ENCODE measurements at regions not wholly inside any gene's neighbourhood (a gene's known extent, or its start where the extent isn't known, plus 50 kb on each side); places are given as distances from the start of the nearest gene placed in this dataset.

DNA sequence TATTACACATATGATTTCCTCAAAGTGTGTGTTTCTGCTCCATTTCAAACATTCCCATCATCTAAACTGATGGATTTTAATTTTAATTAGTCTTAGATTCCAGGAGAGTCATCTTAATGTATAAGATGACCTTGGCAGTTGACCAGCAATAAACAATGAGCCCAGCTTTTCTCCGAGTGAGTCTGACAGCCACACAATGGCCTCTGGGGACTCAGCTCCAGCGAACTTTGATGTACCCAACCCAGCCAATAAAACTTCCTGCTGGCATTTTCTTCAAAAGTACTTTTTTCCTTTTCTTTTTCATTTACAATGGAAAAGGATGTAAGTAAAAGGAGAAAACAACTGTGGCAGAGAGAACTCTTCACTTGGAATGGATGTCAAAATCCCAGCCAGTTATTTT lies 139.1 kb upstream of the CTBP2 start:
- Histone ChIP-seq H3K9ac (ENCODE audit: low read length) (no peak overlapping the region), H3K9me3 (ENCODE audit: control insufficient read depth, low read length) (peaks cover 4% of the 10 kb centered on the region), H3K36me3 (ENCODE audit: control insufficient read depth, insufficient read depth, low read length, severe bottlenecking) (no peaks in the 10 kb centered on the region), H3K4me1 (ENCODE audit: control insufficient read depth, insufficient read depth, low read length) (no peaks in the 10 kb centered on the region), H3K27me3 (replicated peaks; ENCODE audit: control insufficient read depth, insufficient read depth, low read length) (peaks cover 6% of the 10 kb centered on the region), H3K4me3 (ENCODE audit: low read length) (no peak overlapping the region)
- DNase-seq (ENCODE audit: low read depth) = no peak

DNA sequence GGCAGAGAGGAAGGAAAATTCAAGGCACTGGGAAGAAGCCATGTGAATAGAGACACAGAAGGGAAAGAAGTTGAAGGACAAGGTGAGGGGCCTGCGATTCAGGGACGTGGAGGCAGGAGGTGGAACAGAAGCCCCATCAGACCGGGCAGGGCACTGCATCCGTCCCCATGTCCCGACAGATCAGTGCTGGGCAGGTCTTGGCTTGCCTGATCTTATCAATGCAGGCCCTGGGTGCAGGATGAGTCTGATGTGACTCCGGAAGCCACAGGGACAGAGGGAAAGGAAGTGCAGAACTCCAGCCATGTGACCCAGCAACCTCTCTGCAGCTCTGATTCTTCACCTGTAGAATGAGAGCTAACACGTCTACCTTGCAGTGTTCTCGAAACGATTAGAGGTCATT lies 136.2 kb upstream of the CTBP2 start:
- no peak overlapping the region for H3K9ac ChIP-seq (ENCODE audit: low read length)
- no peaks in the 10 kb centered on the region for H3K4me1 ChIP-seq (ENCODE audit: control insufficient read depth, insufficient read depth, low read length)
- no peak overlapping the region for H3K4me3 ChIP-seq (ENCODE audit: low read length)
- H3K27me3 ChIP-seq (replicated peaks; ENCODE audit: control insufficient read depth, insufficient read depth, low read length) = peaks cover 25% of the 10 kb centered on the region
- H3K36me3 ChIP-seq (ENCODE audit: control insufficient read depth, insufficient read depth, low read length, severe bottlenecking) = no peaks in the 10 kb centered on the region
- no peak for DNase-seq (ENCODE audit: low read depth)
- H3K9me3 ChIP-seq (ENCODE audit: control insufficient read depth, low read length) = peaks cover 4% of the 10 kb centered on the region

DNA sequence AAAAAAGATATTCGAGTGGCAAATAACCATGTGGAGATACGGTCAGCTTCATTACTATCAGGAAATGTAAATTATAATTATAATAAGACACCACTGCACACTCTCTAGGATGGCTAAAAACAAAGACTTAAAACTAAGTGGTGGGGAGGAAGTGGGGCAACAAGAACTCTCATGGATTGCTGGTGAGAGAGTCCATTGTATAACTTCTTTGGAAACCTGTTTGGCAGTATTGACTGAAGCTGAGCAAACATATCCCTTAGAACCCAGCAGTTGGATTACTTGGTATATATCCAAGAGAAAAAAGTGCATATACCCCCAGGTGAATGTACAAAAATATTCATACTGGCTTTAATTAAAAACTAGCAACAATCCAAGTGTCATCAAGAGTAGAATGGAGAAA lies 133.7 kb upstream of the CTBP2 start:
- no peak for DNase-seq (ENCODE audit: low read depth)
- H3K9me3 ChIP-seq (ENCODE audit: control insufficient read depth, low read length) = peaks cover 6% of the 10 kb centered on the region
- H3K4me1 ChIP-seq (ENCODE audit: control insufficient read depth, insufficient read depth, low read length) = no peaks in the 10 kb centered on the region
- H3K27me3 ChIP-seq (replicated peaks; ENCODE audit: control insufficient read depth, insufficient read depth, low read length) = peaks cover 25% of the 10 kb centered on the region
- H3K36me3 ChIP-seq (ENCODE audit: control insufficient read depth, insufficient read depth, low read length, severe bottlenecking) = no peaks in the 10 kb centered on the region
- no peak overlapping the region for H3K9ac ChIP-seq (ENCODE audit: low read length)
- no peak overlapping the region for H3K4me3 ChIP-seq (ENCODE audit: low read length)

DNA sequence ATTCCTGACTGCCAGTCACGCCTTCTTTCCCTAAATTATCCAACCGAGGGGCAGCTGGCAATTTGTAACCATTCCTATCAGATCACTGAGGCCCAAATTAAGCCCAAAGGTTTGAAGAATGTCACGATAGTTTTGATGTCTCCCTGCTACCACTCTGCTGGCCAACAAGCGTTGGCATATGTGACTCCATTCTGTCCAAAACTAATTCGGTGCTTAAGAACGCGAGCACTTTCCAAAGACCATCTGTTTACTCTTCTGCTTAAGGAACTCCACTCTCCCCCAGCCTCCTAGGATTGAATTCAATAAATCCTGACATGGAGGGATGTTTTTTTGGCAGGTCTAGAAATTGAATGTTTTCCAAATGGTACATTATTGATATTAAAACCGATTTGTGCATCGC lies 131.5 kb upstream of the CTBP2 start:
- no peak for DNase-seq (ENCODE audit: low read depth)
- Histone ChIP-seq H3K9me3 (ENCODE audit: control insufficient read depth, low read length) (peaks cover 16% of the 10 kb centered on the region), H3K36me3 (ENCODE audit: control insufficient read depth, insufficient read depth, low read length, severe bottlenecking) (no peaks in the 10 kb centered on the region), H3K27me3 (replicated peaks; ENCODE audit: control insufficient read depth, insufficient read depth, low read length) (peaks cover 23% of the 10 kb centered on the region), H3K4me1 (ENCODE audit: control insufficient read depth, insufficient read depth, low read length) (no peaks in the 10 kb centered on the region), H3K4me3 (ENCODE audit: low read length) (no peak overlapping the region), H3K9ac (ENCODE audit: low read length) (no peak overlapping the region)

DNA sequence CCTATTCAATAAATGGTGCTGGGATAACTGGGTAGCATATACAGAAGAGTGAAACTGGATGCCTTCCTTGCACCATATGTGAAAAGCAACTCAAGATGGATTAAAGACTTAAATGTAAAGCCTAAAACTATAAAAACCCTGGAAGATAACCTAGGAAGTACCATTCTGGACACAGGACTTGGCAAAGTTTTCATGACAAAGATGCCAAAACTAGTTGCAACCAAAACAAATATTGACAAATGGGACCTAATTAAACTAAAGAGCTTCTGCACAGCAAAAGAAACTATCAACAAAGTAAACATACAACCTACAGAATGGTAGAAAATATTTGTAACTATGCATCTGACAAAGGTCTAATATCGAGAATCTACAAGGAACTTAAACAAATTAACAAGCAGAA lies 129.1 kb upstream of the CTBP2 start:
- peaks cover 17% of the 10 kb centered on the region for H3K9me3 ChIP-seq (ENCODE audit: control insufficient read depth, low read length)
- no peak overlapping the region for H3K9ac ChIP-seq (ENCODE audit: low read length)
- no peak for DNase-seq (ENCODE audit: low read depth)
- peaks cover 19% of the 10 kb centered on the region for H3K27me3 ChIP-seq (replicated peaks; ENCODE audit: control insufficient read depth, insufficient read depth, low read length)
- H3K36me3 ChIP-seq (ENCODE audit: control insufficient read depth, insufficient read depth, low read length, severe bottlenecking) = no peaks in the 10 kb centered on the region
- H3K4me1 ChIP-seq (ENCODE audit: control insufficient read depth, insufficient read depth, low read length) = no peaks in the 10 kb centered on the region
- no peak overlapping the region for H3K4me3 ChIP-seq (ENCODE audit: low read length)

DNA sequence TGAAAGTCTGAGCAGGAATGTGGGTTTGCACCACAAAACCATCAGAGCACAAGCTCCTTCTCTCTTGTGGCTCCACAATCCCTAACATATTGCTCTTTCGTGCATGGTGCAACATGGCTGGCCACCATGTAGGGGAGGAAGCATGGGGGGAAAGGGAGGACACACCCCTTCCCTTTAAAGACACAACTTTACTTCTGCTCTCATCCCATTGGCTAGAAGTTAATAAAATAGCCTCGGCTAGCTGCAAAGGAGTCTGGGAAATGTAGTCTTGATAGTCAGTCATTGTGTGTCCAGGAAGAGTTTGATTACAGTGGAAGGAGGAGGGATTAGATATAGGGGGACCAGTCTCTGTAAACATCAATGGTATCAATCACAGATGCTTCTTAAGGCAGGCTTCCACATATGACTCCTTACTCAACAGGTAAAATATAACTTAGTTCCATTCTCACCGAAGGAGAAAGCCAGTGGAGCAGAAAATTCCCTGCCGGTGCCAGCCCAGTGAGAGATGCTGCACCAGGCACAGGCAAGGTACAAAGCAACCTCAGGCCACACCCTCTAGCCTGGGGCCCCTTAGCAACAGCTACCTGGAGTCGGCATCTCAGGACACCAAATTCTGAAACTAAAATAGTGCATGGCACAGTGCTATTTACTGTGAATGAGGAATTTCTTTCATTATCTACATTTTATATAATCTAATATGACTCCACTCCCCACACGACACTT lies 124.7 kb upstream of the CTBP2 start:
- Histone ChIP-seq H3K36me3 (ENCODE audit: control insufficient read depth, insufficient read depth, low read length, severe bottlenecking) (no peaks in the 10 kb centered on the region), H3K4me1 (ENCODE audit: control insufficient read depth, insufficient read depth, low read length) (no peaks in the 10 kb centered on the region)
- no peak for DNase-seq (ENCODE audit: low read depth)

DNA sequence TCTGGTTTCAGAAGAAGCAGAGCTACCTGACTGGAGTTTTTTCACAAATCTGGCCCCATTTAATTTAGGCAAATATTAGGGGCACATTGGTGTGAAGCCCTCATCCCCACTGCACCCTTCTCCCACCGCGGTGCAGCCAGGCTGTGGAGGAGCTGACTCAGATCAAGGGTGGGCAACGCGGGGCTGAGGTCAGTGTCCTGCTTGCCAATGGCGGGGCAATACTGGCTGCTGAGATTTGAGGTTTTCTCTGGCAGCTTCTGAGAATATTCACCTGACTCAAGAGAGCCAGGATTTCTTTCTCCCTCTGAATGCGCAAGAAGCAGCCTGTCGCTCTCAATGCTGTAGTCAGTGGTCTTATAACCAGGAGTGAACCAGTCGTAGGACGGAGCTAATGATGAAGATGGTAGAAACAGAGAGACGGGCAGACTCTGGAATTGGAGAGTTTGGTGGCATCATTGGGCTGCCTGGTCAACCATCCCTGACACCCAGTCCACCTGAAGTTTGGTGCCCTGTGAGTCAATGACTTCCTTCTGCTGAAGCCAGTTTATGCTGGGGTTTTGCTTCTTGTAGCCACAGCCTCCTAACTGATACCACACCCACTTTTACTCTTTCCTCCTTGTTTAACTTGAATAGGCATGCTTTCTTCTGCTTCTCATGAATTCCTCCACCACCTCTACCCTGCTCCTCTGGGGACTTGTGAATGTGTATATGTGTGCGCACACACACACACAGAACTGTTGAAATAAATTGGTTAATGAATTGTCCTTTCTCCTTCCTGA lies 123.7 kb upstream of the CTBP2 start:
- Histone ChIP-seq H3K27me3 (replicated peaks; ENCODE audit: control insufficient read depth, insufficient read depth, low read length) (peaks cover 14% of the 10 kb centered on the region), H3K9me3 (ENCODE audit: control insufficient read depth, low read length) (peaks cover 14% of the 10 kb centered on the region), H3K9ac (ENCODE audit: low read length) (no peak overlapping the region), H3K4me1 (ENCODE audit: control insufficient read depth, insufficient read depth, low read length) (no peaks in the 10 kb centered on the region), H3K36me3 (ENCODE audit: control insufficient read depth, insufficient read depth, low read length, severe bottlenecking) (no peaks in the 10 kb centered on the region), H3K4me3 (ENCODE audit: low read length) (no peak overlapping the region)
- DNase-seq (ENCODE audit: low read depth) = no peak

More for the DNA sequence above, 124.7 kb upstream of the CTBP2 start:
- Histone ChIP-seq H3K4me3 (ENCODE audit: low read length) (no peak overlapping the region), H3K9ac (ENCODE audit: low read length) (no peak overlapping the region), H3K27me3 (replicated peaks; ENCODE audit: control insufficient read depth, insufficient read depth, low read length) (peaks cover 14% of the 10 kb centered on the region), H3K9me3 (ENCODE audit: control insufficient read depth, low read length) (peaks cover 17% of the 10 kb centered on the region)

DNA sequence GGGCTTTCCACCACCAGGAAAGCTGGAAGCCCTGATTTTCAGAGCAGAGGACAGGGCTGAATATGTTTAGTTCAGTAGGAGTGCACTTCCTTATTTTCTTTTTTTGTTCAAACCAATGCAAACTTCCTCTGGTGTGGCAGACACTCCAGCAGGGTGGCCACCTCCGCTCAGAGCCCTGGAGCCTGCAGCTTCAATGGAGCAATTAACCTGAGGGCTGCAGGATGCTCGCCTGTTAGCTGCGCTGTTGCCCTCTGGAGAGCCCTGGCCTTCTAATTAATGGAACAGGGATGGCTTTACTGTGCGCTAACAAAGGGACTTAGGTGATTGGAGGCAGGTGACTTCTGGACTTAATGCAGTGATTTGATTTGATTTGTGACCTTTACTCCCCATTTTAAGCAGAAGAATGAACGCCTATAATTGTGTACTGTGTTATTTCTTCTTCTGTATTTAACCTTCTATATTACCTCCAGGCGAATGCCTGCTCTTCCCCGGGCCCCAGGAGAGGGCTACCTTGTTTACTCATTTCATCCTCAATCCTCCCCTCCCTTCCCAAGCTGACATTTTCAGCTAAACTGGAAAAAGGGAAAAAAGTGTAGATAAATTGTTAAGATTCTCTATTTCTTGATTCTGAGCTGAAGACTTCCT lies 123.0 kb upstream of the CTBP2 start:
- Histone ChIP-seq H3K36me3 (ENCODE audit: control insufficient read depth, insufficient read depth, low read length, severe bottlenecking) (no peaks in the 10 kb centered on the region), H3K4me1 (ENCODE audit: control insufficient read depth, insufficient read depth, low read length) (no peaks in the 10 kb centered on the region)
- DNase-seq (ENCODE audit: low read depth) = no peak

DNA sequence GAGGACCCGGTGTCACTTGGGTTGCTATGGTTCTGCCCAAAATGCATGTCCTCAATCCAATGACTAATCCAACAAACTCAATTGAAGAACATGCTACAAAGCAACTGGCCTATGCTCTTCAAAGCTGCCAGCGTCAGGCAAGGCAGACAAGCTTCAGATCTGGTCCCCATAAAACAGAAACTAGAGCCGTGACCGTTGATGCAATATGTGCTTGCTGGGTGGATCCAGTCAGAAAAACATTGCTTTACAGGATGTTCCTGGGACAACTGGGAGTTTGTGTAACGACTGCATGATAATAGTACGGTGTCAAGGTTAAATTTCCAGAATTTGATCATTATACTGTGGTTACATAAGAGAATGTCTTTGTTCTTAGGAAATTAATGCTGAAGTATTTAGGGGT lies 120.7 kb upstream of the CTBP2 start:
- no peaks in the 10 kb centered on the region for H3K36me3 ChIP-seq (ENCODE audit: control insufficient read depth, insufficient read depth, low read length, severe bottlenecking)
- H3K9me3 ChIP-seq (ENCODE audit: control insufficient read depth, low read length) = peaks cover 15% of the 10 kb centered on the region
- H3K27me3 ChIP-seq (replicated peaks; ENCODE audit: control insufficient read depth, insufficient read depth, low read length) = peaks cover 16% of the 10 kb centered on the region
- H3K4me3 ChIP-seq (ENCODE audit: low read length) = no peak overlapping the region
- no peak for DNase-seq (ENCODE audit: low read depth)
- no peak overlapping the region for H3K9ac ChIP-seq (ENCODE audit: low read length)
- no peaks in the 10 kb centered on the region for H3K4me1 ChIP-seq (ENCODE audit: control insufficient read depth, insufficient read depth, low read length)

More for the DNA sequence above, 123.0 kb upstream of the CTBP2 start:
- H3K9ac ChIP-seq (ENCODE audit: low read length) = no peak overlapping the region
- H3K27me3 ChIP-seq (replicated peaks; ENCODE audit: control insufficient read depth, insufficient read depth, low read length) = peaks cover 16% of the 10 kb centered on the region
- no peak overlapping the region for H3K4me3 ChIP-seq (ENCODE audit: low read length)
- H3K9me3 ChIP-seq (ENCODE audit: control insufficient read depth, low read length) = peaks cover 10% of the 10 kb centered on the region

DNA sequence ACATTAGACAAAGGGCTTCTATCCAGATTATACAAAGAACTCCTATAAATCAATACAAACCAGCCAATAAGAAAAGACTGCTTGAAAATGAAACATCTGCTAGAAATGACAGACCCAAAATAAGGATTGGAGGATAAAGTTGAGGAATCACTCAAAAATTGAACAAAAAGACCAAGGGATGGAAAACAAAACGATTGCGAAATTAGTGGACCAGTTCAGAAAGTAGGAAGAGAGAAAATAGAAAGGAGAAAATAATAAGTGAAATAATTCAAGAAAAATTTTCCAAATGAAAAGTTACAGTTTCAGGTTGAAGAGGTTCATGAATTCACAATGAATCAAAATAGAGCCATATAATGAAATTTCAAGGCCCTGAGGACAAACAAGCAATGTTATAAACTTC lies 115.8 kb upstream of the CTBP2 start:
- Histone ChIP-seq H3K9me3 (ENCODE audit: control insufficient read depth, low read length) (peaks cover 21% of the 10 kb centered on the region), H3K27me3 (replicated peaks; ENCODE audit: control insufficient read depth, insufficient read depth, low read length) (peaks cover 8% of the 10 kb centered on the region), H3K4me3 (ENCODE audit: low read length) (no peak overlapping the region), H3K36me3 (ENCODE audit: control insufficient read depth, insufficient read depth, low read length, severe bottlenecking) (no peaks in the 10 kb centered on the region), H3K4me1 (ENCODE audit: control insufficient read depth, insufficient read depth, low read length) (no peaks in the 10 kb centered on the region), H3K9ac (ENCODE audit: low read length) (no peak overlapping the region)
- DNase-seq (ENCODE audit: low read depth) = no peak

DNA sequence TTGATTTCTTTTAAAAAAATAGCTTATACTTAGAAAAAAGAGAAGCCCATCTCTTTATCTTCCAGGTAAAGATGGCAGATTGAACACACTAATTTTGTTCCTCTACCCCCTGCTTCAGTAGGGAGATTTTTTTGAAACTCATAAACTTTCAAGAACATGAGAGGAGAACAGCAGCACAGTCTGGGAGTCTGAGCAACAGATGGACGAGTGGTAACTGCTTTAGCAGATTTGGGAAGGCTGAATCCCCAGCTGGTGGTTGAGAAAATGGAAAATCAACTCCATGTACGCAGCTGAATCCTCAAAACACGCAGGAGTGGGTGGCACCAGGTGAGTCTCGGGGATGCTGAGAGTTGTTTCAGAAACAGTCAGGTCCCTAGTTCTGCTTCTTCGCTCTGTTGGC lies 114.6 kb upstream of the CTBP2 start:
- no peak for DNase-seq (ENCODE audit: low read depth)
- Histone ChIP-seq H3K9ac (ENCODE audit: low read length) (no peak overlapping the region), H3K9me3 (ENCODE audit: control insufficient read depth, low read length) (peaks cover 21% of the 10 kb centered on the region), H3K4me3 (ENCODE audit: low read length) (no peak overlapping the region), H3K36me3 (ENCODE audit: control insufficient read depth, insufficient read depth, low read length, severe bottlenecking) (no peaks in the 10 kb centered on the region), H3K4me1 (ENCODE audit: control insufficient read depth, insufficient read depth, low read length) (no peaks in the 10 kb centered on the region), H3K27me3 (replicated peaks; ENCODE audit: control insufficient read depth, insufficient read depth, low read length) (peaks cover 8% of the 10 kb centered on the region)
